ENCODE measurements at regions not wholly inside any gene's neighbourhood (a gene's known extent, or its start where the extent isn't known, plus 50 kb on each side); places are given as distances from the start of the nearest gene placed in this dataset.
"Not testable (repeated sequence)": the region's sequence is repeated elsewhere in the genome, so short reads cannot be mapped to it uniquely, and the experiment has no call there.

- no peak for DNase-seq (ENCODE audit: low read depth in 2 of 2)
These were observed 335.2 kb downstream of the PPP1R2C start for GRCh38 chrX:42442745-42443144.

- DNase-seq (ENCODE audit: low read depth in 2 of 2) = no peak
These were observed 340.8 kb downstream of the PPP1R2C start for GRCh38 chrX:42437211-42437610.

- no peak for DNase-seq (ENCODE audit: low read depth in 2 of 2)
These were observed 343.4 kb downstream of the PPP1R2C start for GRCh38 chrX:42434458-42435166.

GRCh38 chrX:42432552-42432951 is 345.4 kb downstream of the PPP1R2C start:
- no peak for DNase-seq (ENCODE audit: low read depth in 2 of 2)

- DNase-seq (ENCODE audit: low read depth in 2 of 2) = no peak
These were observed 355.0 kb downstream of the PPP1R2C start for GRCh38 chrX:42422961-42423360.

GRCh38 chrX:42420426-42420825 is 357.5 kb downstream of the PPP1R2C start:
- no peak for DNase-seq (ENCODE audit: low read depth in 2 of 2)

GRCh38 chrX:42415636-42416035 is 362.3 kb downstream of the PPP1R2C start:
- DNase-seq (ENCODE audit: low read depth in 2 of 2) = no peak

GRCh38 chrX:42414057-42414456 is 363.9 kb downstream of the PPP1R2C start:
- DNase-seq (ENCODE audit: low read depth in 2 of 2) = no peak

- DNase-seq (ENCODE audit: low read depth in 2 of 2) = no peak
These were observed 378.3 kb downstream of the PPP1R2C start for GRCh38 chrX:42399632-42400024.

- DNase-seq (ENCODE audit: low read depth in 2 of 2) = no peak
These were observed 378.9 kb downstream of the PPP1R2C start for GRCh38 chrX:42398967-42399631.

GRCh38 chrX:42396136-42396535 is 381.8 kb downstream of the PPP1R2C start:
- DNase-seq (ENCODE audit: low read depth in 2 of 2) = no peak

GRCh38 chrX:42392846-42393245 is 385.1 kb downstream of the PPP1R2C start:
- DNase-seq (ENCODE audit: low read depth in 2 of 2) = no peak

- DNase-seq (ENCODE audit: low read depth in 2 of 2) = no peak
These were observed 391.3 kb downstream of the PPP1R2C start for GRCh38 chrX:42386681-42387080.

- no peak for DNase-seq (ENCODE audit: low read depth in 2 of 2)
These were observed 392.2 kb downstream of the PPP1R2C start for GRCh38 chrX:42385730-42386129.

- DNase-seq (ENCODE audit: low read depth in 2 of 2) = no peak
These were observed 393.0 kb downstream of the PPP1R2C start for GRCh38 chrX:42384956-42385355.

- no peak for DNase-seq (ENCODE audit: low read depth in 2 of 2)
These were observed 399.1 kb downstream of the PPP1R2C start for GRCh38 chrX:42378857-42379256.

- DNase-seq (ENCODE audit: low read depth in 2 of 2) = no peak
These were observed 402.9 kb downstream of the PPP1R2C start for GRCh38 chrX:42375086-42375485.

- DNase-seq (ENCODE audit: low read depth in 2 of 2) = no peak
These were observed 411.8 kb downstream of the PPP1R2C start for GRCh38 chrX:42366181-42366580.

GRCh38 chrX:42362219-42362618 is 415.7 kb downstream of the PPP1R2C start:
- no peak for DNase-seq (ENCODE audit: low read depth in 2 of 2)

- not testable (repeated sequence) for DNase-seq (ENCODE audit: low read depth in 2 of 2)
These were observed 419.6 kb upstream of the CASK start for GRCh38 chrX:42342981-42343380.

Measured in stimulated activated CD4-positive, alpha-beta T cell treated with anti-CD3 and anti-CD28 coated beads, Interleukin-4, amount 100 ng/mL, for 48 hours (primary cell).